HG03342 (cell line): ENCODE measurements at regions not wholly inside any gene's neighbourhood (a gene's known extent, or its start where the extent isn't known, plus 50 kb on each side); places are given as distances from the start of the nearest gene placed in this dataset.
A peak's percentile ranks its signal among the peaks of the same experiment; 100 is the strongest.

Experiments
- ATAC-seq: cut with Tn5 transposase; IDR thresholded peaks from one replicate; pipeline ENCODE4 v1.9.1; 2021; ENCODE audit warnings: mild to moderate bottlenecking, moderate library complexity; ENCODE audit not compliant: unreplicated experiment

DNA sequence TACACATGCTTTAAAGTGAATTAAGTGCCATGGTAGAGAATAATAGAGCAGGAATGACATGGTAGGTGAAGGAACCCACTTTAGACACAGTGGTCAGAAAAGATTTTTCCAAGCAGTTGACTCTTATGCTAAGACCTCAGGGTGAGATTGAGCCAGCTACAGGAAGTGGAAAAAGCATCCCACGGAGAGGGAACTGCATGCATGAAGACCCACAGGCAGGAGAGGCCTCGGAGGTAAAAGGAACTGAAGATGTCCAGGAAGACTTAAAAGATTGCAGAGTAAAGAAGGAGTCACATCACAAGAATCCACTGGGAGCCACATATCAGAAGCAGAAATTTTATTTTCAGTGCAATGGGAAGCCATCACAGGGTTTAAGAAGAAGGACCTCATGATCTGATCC lies 499.2 kb upstream of the FAM98A start:
- no peak for ATAC-seq

- peak; percentile 85 for ATAC-seq
Observed at GRCh38 chr2:34096562-34097171, 497.6 kb upstream of the FAM98A start.

- no peak for ATAC-seq
Observed at GRCh38 chr2:34093790-34094189, 494.7 kb upstream of the FAM98A start.

DNA sequence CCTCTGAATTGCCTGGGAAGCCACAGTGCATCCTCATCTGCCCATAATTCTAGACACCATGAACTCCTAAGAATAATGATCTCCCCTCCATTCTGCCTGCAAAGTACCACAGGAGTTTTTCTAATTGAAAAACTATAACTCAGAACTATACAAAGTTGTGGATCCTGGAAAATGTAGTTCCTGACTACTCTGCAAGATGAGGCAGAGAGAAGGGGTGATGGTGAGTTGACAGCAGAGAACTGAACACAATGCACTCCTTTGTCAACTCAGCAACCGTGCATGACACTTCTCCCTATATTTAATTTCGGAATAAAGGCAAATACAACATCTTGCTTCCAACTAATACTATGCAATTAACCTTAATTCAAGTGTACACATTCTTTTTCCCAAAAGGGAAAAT lies 471.1 kb upstream of the FAM98A start:
- ATAC-seq: no peak

- no peak for ATAC-seq
Observed at GRCh38 chr2:34069604-34070003, 470.5 kb upstream of the FAM98A start.

- no peak for ATAC-seq
Observed at GRCh38 chr2:34050413-34050812, 451.3 kb upstream of the FAM98A start.

DNA sequence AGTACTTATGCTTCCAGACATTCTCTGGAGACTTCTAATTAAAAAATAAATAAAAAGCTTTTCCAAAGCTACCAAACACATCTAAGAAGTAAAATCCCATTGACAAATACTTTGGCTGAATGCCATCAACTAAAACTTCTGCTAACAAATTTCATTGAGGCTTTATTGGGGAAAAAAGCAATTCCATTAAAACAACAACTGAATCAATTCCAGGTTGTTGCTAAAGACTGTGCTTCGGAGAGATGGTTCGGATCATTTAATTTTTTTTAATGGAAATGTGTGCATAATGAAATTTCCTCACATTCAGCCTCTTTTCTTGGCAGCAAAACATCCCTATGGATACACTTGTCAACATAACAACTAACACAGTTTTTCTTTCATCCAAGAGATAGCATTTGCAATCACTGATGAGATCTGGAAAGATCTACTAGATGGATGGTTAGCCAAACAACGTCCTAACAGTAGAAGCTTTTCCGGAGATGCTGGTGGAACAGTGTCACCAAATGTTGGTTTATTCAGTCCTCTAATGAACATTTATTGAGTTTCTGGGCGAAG lies 446.1 kb upstream of the FAM98A start:
- ATAC-seq: no peak

- ATAC-seq: no peak
Observed at GRCh38 chr2:34037886-34038285, 438.8 kb upstream of the FAM98A start.

DNA sequence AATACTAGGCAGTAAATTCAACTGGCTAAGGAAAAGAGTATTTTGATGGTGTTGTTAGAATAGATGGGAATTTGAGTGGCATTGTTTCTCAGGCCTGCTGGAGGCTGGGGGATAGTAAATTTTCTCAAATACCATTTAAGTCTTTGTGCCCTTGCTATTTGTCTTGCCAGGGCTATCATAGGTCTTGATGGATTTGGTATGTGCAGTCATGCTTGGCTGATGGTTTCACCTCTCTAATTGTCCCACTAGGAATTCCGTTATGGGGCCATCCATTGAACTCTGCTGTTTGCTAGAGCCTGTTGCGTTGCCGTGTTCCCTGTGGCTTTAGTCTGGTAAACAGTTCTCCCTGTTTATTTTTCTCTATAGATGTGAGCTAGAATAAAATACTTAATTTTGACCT lies 438.1 kb upstream of the FAM98A start:
- ATAC-seq: no peak

DNA sequence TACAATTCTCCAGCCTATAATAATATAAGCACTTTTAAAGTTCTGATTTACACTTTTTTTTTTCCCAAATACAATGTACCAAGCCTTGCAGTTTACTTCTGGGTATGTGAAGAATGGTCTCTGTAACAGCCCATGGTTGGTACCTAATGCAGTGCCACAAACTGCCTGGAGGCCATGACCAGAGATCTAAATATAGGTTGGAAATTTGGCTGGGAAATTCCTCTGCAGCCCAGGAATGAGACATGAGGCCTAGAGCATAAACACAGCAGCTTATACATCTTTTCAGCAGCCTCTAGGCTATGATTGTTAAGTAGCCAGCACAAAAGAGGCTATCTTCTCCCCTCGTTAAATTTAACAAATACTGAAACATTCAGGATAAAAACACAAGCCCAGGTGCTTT lies 432.0 kb upstream of the FAM98A start:
- ATAC-seq: no peak

- no peak for ATAC-seq
Observed at GRCh38 chr2:34030273-34030672, 431.2 kb upstream of the FAM98A start.

DNA sequence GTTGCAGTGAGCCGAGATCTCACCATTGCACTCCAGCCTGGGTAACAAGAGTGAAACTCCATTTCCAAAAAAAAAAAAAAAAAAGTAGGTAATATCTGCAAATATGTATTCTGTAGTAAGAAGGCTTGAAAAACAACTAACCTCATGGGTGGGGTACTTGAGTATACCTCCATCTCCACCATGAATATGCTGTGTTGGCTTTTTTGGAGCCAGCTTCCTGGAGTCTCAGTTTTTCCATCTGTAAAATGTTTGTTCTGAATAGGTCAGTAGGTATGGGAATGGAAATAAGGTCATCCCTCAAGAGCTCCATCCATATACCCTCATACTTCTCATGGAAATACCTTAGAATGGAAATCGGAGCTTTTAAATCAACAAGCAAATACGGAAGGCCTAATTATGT lies 430.0 kb upstream of the FAM98A start:
- ATAC-seq: no peak

DNA sequence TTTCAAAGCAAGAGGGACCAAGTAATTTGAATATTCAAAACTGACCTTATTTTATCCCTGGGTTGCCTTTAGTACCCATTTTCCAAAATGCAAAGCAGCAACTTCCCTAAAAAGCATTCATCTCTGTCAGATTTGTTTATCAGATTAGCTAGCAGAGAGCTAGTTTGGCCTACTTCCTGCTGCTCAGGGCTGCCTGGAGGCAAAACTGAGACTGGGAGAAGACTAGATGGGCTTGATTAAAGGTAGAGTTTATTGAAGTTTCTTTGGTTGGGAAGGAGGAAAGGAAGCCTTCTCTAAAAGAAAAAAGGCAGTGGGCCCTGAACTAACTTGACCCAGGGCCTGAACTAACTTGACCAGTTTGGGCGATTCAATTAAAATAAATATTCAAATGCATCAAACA lies 426.1 kb upstream of the FAM98A start:
- ATAC-seq: no peak

DNA sequence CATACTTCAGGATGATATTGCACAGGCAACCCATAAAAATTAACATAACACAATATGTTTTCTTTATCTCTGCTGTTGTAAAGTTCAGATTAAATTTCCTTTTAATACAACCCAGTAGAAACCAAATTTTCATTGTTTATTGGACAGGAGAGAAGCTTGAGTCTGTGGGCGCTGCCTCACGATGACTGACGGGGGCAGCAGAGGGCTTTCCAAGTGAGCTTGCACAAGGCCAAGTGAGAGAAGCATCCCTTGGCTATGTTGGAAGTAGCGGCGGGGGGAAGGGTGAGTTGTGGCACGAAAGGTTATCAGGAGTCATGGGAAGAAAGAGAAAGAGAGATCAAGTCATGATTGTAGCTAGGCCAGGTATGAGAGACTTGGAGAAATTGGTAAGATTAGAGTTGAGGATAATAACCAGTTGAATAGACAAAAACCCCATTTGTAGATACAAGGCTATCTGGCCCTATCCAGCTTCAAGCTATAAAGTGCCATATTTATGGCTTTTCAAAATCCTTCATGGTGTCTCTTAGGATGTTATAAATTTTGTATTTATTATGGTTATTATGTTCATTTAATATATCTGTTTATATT lies 413.7 kb upstream of the FAM98A start:
- ATAC-seq: peak; percentile 87

GRCh38 chr2:34011684-34012083 lies 412.6 kb upstream of the FAM98A start:
- no peak for ATAC-seq

DNA sequence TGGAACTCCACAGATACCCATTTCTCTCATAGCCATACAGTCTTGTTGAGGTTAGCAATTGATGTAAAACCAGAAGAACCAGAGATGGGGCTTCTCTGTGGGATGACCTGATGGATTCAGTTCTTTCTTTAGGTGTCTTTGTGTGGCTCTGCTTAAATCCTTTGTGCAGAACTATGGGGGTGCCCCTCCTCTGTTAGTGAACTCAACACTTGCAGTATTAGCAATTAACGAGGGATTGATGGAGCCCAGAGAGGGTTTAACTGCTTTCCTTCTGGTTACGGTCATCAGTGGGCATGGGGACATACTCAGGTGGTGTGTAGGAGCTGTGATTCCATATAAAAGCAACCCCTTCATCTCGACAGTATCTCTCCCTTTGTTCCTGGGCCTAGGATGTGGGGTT lies 406.8 kb upstream of the FAM98A start:
- ATAC-seq: no peak

DNA sequence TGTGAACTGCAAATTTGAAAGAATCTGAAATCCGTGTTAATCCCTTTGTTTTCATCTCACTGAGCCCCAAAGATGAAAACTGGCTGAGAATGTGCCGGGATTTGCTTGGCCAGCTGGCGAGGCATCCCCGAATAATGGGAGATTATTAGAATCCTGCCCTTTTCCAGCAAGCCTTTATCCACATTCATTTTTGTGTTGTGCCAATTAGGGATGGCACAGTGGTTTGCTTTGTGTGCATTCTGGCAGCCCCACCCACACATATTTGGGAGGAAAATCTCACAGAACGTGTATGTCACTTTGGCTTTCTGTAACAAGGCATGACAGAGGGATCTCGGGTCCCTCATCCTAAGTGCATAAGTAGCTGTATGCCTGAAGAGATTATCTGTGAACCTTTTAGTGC lies 405.8 kb upstream of the FAM98A start:
- no peak for ATAC-seq

GRCh38 chr2:34003795-34004194 lies 404.7 kb upstream of the FAM98A start:
- no peak for ATAC-seq

GRCh38 chr2:34001557-34001956 lies 402.5 kb upstream of the FAM98A start:
- ATAC-seq: no peak

GRCh38 chr2:33984131-33984530 lies 385.0 kb upstream of the FAM98A start:
- ATAC-seq: no peak

- no peak for ATAC-seq
Observed at GRCh38 chr2:33978471-33978870, 379.4 kb upstream of the FAM98A start.

- no peak for ATAC-seq
Observed at GRCh38 chr2:33975498-33975897, 376.4 kb upstream of the FAM98A start.

- ATAC-seq: no peak
Observed at GRCh38 chr2:33967103-33967502, 368.0 kb upstream of the FAM98A start.
